Small intestine (tissue), 7 donors: ENCODE measurements at regions not wholly inside any gene's neighbourhood (a gene's known extent, or its start where the extent isn't known, plus 50 kb on each side); places are given as distances from the start of the nearest gene placed in this dataset.

Experiments used
- DNase-seq, 2 donors: peaks; one replicate each; pipeline versions ENCODE4 v3.0.0 to v3.0.0-alpha.2; 2013
- FAIRE-seq: peaks from 2 replicates; lab custom pipeline; 2012; peaks lifted over from hg19 to GRCh38; lab: Jason Lieb, UNC
- H3K27ac ChIP-seq, 3 donors: one replicate each; pipeline ENCODE4 v1.5.1; 2013; ENCODE audit warnings: low read length in 2 of 3, mild to moderate bottlenecking in 2 of 3, control low read depth in 1 of 3, inconsistent platforms in 1 of 3, low read depth in 1 of 3, moderate library complexity in 1 of 3
- H3K27me3 ChIP-seq, 3 donors: one replicate each; pipeline ENCODE4 v1.6.1; 2013; ENCODE audit warnings: low read length in 3 of 3, inconsistent platforms in 1 of 3; ENCODE audit not compliant: control insufficient read depth in 3 of 3, insufficient read depth in 3 of 3
- H3K36me3 ChIP-seq, 3 donors: one replicate each; pipeline ENCODE4 v1.6.1; 2013; ENCODE audit warnings: low read length in 3 of 3, inconsistent platforms in 1 of 3, low read depth in 1 of 3, mild to moderate bottlenecking in 1 of 3, moderate library complexity in 1 of 3; ENCODE audit not compliant: control insufficient read depth in 3 of 3, insufficient read depth in 2 of 3
- H3K4me1 ChIP-seq, 3 donors: one replicate each; pipeline ENCODE4 v1.6.1; 2013; ENCODE audit warnings: low read length in 2 of 3, inconsistent platforms in 1 of 3, low read depth in 1 of 3, mild to moderate bottlenecking in 1 of 3, moderate library complexity in 1 of 3; ENCODE audit not compliant: control insufficient read depth in 3 of 3, insufficient read depth in 2 of 3
- H3K4me3 ChIP-seq, 3 donors: one replicate each; pipeline ENCODE4 v1.5.1; 2013; ENCODE audit warnings: low read length in 3 of 3, control low read depth in 1 of 3, inconsistent platforms in 1 of 3, low read depth in 1 of 3, mild to moderate bottlenecking in 1 of 3, moderate library complexity in 1 of 3
- H3K9me3 ChIP-seq, 2 donors: one replicate each; pipeline ENCODE4 v1.6.1; 2013; ENCODE audit warnings: low read depth in 1 of 2, low read length in 1 of 2; ENCODE audit not compliant: control insufficient read depth in 2 of 2, insufficient read depth in 1 of 2
- whole genome bisulfite sequencing, 3 donors: extraction: QIAGEN DNeasy Blood & Tissue Kit; methylation state at CpG; one replicate each; pipeline ENCODE4 v1.1.7; 2013; 5-methylcytosine and 5-hydroxymethylcytosine counted together
- donor health status: healthy with polysubstance abuse.
- donor health status: control.
- donor health status: control.
- donor health status: Bipolar disorder and iron deficiency.
- donor health status: healthy.

- Histone ChIP-seq H3K4me3 (no peak overlapping the region), H3K36me3 (no peaks in the 10 kb centered on the region), H3K27ac (no peak overlapping the region), H3K4me1 (no peaks in the 10 kb centered on the region), H3K27me3 (no peaks in the 10 kb centered on the region), H3K9me3 (peaks cover 0 to 4% of the 10 kb centered on the region in 2 donors)
- FAIRE-seq (no peak), DNase-seq (no peak)
- 83 to 85% (median 85%) methylated on average over 3 of the region's 3 CpGs for WGBS, 3 donors
These were observed 252.4 kb downstream of the KCNC2 start for GRCh38 chr12:74957231-74957630.

DNA sequence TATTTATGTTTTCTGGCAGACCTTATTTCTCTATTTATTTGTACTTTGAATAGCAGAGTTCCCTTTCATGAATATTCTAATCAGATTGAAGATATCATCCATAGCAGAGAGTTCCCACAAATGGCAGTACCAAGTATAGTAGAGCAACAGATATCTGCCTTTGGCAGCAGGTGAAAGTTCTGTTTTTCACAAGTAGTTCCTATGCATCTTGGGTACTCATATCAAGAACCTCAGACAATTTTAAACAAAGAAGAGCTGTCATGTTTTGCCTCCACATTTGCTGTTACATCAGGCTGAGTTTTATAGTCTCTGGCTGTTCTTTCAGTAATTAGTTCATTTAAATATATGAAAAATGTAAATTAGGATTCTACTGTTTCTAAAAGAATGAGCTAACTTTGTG, 252.0 kb downstream of the KCNC2 start:
- peaks cover 0 to 4% of the 10 kb centered on the region in 2 donors for H3K9me3 ChIP-seq
- H3K36me3 ChIP-seq: no peaks in the 10 kb centered on the region
- FAIRE-seq (no peak), DNase-seq (no peak)
- no peaks in the 10 kb centered on the region for H3K27me3 ChIP-seq
- no peak overlapping the region for H3K27ac ChIP-seq
- H3K4me3 ChIP-seq: no peak overlapping the region
- H3K4me1 ChIP-seq: no peaks in the 10 kb centered on the region

GRCh38 chr12:74959657-74960056, 250.0 kb downstream of the KCNC2 start:
- DNase-seq (no peak), FAIRE-seq (no peak)
- Histone ChIP-seq H3K36me3 (no peaks in the 10 kb centered on the region), H3K27ac (no peak overlapping the region), H3K27me3 (no peaks in the 10 kb centered on the region), H3K4me3 (no peak overlapping the region), H3K9me3 (peaks cover 0 to 4% of the 10 kb centered on the region in 2 donors), H3K4me1 (no peaks in the 10 kb centered on the region)
- 89 to 99% (median 98%) methylated on average over 2 of the region's 2 CpGs for WGBS, 3 donors

GRCh38 chr12:74963304-74963703, 246.3 kb downstream of the KCNC2 start:
- Histone ChIP-seq H3K4me3 (no peak overlapping the region), H3K27me3 (no peaks in the 10 kb centered on the region), H3K4me1 (no peaks in the 10 kb centered on the region), H3K27ac (peak overlapping the region in 1 of 3 donors; percentile 42), H3K9me3 (no peaks in the 10 kb centered on the region), H3K36me3 (no peaks in the 10 kb centered on the region)
- no peak for DNase-seq
- 77 to 83% (median 78%) methylated on average over 1 of the region's 1 CpG for WGBS, 3 donors
- no peak for FAIRE-seq

- Histone ChIP-seq H3K4me1 (no peaks in the 10 kb centered on the region), H3K9me3 (no peaks in the 10 kb centered on the region), H3K27me3 (no peaks in the 10 kb centered on the region), H3K36me3 (no peaks in the 10 kb centered on the region), H3K4me3 (no peak overlapping the region), H3K27ac (peak overlapping the region in 1 of 3 donors; percentile 42)
- no peak for FAIRE-seq
- peak in 1 of 2 donors; percentile 51 for DNase-seq
- 72 to 76% (median 73%) methylated on average over 5 of the region's 5 CpGs for WGBS, 3 donors
These were observed 245.7 kb downstream of the KCNC2 start for GRCh38 chr12:74963867-74964331.

DNA sequence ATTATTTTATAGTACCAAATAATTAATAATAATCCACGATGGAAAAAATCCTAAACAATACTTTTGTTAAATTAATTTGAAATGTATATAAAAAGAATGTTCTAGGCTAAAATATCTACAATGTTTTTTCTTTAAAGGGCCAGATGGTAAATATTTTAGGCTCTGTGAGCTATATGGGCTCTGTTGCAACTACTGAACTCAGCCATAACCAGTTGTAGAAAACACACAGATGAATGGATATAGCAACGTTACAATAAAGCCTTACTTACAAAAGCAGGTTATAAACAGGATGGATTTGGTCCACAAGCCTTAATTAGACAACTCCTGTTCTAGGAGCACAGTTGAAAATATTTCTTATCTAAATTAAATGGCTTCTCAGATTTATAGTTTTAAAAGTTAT, 245.2 kb downstream of the KCNC2 start:
- Histone ChIP-seq H3K9me3 (no peaks in the 10 kb centered on the region), H3K27ac (no peak overlapping the region), H3K27me3 (no peaks in the 10 kb centered on the region), H3K36me3 (no peaks in the 10 kb centered on the region), H3K4me1 (no peaks in the 10 kb centered on the region), H3K4me3 (no peak overlapping the region)
- DNase-seq (no peak), FAIRE-seq (no peak)
- 55 to 76% (median 62%) methylated on average over 2 of the region's 2 CpGs for WGBS, 3 donors

GRCh38 chr12:74971201-74971600, 238.4 kb downstream of the KCNC2 start:
- WGBS, 3 donors: 70 to 77% (median 72%) methylated on average over 1 of the region's 1 CpG
- DNase-seq: no peak
- FAIRE-seq: no peak
- H3K27me3 ChIP-seq: no peaks in the 10 kb centered on the region
- H3K36me3 ChIP-seq: no peaks in the 10 kb centered on the region
- no peaks in the 10 kb centered on the region for H3K9me3 ChIP-seq
- no peaks in the 10 kb centered on the region for H3K4me1 ChIP-seq
- no peak overlapping the region for H3K4me3 ChIP-seq
- no peak overlapping the region for H3K27ac ChIP-seq

GRCh38 chr12:74977832-74978481, 231.7 kb downstream of the KCNC2 start:
- Histone ChIP-seq H3K9me3 (no peaks in the 10 kb centered on the region), H3K27me3 (no peaks in the 10 kb centered on the region), H3K27ac (no peak overlapping the region), H3K4me1 (peaks cover 0 to 5% (median 0%) of the 10 kb centered on the region in 3 donors), H3K36me3 (no peaks in the 10 kb centered on the region), H3K4me3 (no peak overlapping the region)
- FAIRE-seq (no peak), DNase-seq (no peak)
- 73 to 80% (median 75%) methylated on average over 5 of the region's 5 CpGs for WGBS, 3 donors

DNA sequence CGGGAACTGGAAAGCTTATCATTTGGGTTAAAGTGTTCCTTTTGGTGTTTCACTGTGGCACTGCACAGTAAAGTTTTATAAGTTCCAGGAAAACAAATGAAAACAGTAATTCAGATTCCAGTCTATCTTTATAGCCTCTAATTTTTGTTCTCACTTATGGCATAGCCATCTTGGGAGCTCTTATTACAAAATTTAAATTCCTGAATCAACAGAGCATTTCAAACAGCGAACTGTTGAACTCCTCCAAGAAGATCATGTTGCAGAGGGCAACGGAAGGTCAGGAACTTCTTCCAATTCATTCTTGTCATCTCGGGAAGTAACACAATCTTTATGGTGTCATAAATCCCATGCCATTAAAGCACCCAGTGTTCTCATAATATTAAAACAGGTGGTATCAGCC, 229.1 kb downstream of the KCNC2 start:
- H3K4me1 ChIP-seq: peaks cover 0 to 5% (median 0%) of the 10 kb centered on the region in 3 donors
- WGBS, 3 donors: 10 to 20% (median 11%) methylated on average over 4 of the region's 4 CpGs
- DNase-seq (peak in 1 of 2 donors; percentile 70), FAIRE-seq (no peak)
- H3K36me3 ChIP-seq: no peaks in the 10 kb centered on the region
- H3K4me3 ChIP-seq: no peak overlapping the region
- H3K27me3 ChIP-seq: no peaks in the 10 kb centered on the region
- no peak overlapping the region for H3K27ac ChIP-seq
- H3K9me3 ChIP-seq: peaks cover 0 to 3% of the 10 kb centered on the region in 2 donors
